ENCODE measurements at regions not wholly inside any gene's neighbourhood (a gene's known extent, or its start where the extent isn't known, plus 50 kb on each side); places are given as distances from the start of the nearest gene placed in this dataset.
"Not testable (repeated sequence)": the region's sequence is repeated elsewhere in the genome, so short reads cannot be mapped to it uniquely, and the experiment has no call there.

GRCh38 chr13:86253497-86253896 lies 454.3 kb upstream of the SLITRK6 start:
- TF ChIP-seq CTCF, POLR2A, POLR2AphosphoS5 (IDR thresholded peaks at IDR 0.05): not testable (repeated sequence)

Data from sigmoid colon (tissue), 4 donors.